ENCODE measurements at regions not wholly inside any gene's neighbourhood (a gene's known extent, or its start where the extent isn't known, plus 50 kb on each side); places are given as distances from the start of the nearest gene placed in this dataset.
A peak's percentile ranks its signal among the peaks of the same experiment; 100 is the strongest.
"Not testable (repeated sequence)": the region's sequence is repeated elsewhere in the genome, so short reads cannot be mapped to it uniquely, and the experiment has no call there.

DNA sequence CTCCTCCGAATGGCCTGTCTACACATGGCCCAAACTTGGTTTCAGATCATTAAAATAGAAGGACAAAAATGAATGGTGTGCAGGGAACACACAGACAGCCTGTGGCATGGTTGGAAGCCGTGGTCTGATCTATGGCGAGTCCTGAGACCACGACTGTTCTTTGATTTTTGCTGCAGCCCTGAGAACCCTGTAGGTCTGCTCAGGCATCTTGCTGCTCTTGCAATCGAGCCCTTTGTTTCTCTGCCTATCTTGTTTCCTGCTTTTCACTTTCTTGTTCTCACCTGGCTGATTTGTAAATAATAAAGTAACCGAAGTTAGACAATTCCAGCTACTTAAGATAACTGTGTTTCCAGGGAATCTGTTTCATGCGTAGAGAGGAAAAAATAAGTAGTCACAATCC lies 54.1 kb upstream of the NBPF9 start:
- DNase-seq, ATAC-seq: not testable (repeated sequence)

DNA sequence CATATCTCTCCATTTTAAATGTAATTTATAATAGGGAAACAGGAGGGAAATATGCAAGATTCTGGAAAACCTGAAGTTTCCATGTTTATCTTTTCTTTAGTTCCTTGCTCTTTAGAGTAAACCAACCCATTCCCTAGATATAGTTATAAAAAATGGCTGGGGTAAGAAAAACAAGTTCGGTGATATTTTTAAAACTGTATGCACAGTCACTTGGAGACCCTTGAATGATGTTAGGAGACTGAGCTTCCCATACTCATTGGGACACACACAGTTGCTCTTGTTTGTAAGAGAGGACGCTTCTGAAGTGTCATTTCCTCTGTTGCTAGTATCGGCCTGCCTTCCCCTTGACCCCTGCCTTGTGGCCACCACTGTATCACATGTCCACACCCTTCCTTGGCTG lies 55.0 kb upstream of the NBPF9 start:
- not testable (repeated sequence) for DNase-seq, ATAC-seq

DNA sequence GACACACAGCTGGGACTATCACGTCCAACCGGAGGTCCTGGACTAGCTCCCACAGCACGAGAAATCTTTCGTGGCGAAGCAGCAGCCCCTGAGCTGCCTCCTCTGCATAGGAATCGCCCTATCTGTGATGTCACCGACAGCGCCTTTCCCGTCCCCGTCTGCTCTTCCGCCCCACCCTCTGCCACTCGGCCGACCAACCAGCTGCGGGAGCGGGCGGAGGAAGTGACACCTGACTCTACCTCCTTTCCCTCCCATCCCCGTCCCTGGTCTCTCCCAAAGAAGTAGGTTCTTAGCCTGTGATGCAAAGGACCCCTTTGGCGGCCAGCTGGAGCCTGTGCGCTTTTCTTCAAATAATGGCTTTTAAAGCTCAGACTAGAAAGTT lies 59.7 kb upstream of the NBPF9 start:
- DNase-seq: not testable (repeated sequence)
- ATAC-seq: peak; percentile 86

DNA sequence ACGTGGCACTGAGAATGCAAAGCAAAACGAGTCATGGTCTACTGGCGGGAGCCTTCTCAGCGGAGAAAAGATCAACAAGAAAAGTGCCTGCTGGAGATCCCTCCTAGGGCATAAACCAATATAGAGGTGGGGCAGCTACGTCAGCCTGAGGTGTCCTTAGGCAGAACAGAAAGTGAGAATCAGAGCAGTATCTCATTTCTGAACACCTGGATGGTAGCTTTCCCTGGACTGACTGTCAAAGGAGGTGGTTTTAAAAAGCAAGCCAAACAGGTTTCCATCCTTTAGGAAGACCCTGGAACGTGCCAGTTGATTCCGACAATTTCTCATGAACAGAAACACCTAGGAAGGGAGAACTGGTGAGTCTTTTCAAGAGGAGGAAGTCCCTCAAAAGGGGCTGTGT lies 71.4 kb upstream of the NBPF9 start:
- not testable (repeated sequence) for DNase-seq, ATAC-seq

DNA sequence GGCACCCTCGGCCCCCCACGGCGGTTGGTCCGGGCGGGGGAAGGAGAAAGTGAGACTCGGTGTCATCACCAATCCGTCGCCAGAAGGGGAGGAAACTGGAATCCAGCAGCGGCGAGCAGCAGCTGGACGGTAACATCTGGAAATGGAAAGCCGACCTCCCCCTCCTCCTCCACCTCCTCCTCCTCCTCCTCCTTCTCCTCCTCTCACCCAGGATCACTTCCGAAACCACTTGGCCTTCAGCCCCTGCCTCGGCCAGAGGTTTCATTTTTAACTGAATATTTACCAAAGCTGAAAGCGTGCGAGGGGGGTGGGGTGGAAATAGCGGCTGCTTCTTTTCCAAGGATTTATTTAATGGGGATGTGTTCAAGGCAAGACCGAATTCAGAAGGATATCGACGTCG lies 72.5 kb upstream of the NBPF9 start:
- not testable (repeated sequence) for ATAC-seq, DNase-seq

DNA sequence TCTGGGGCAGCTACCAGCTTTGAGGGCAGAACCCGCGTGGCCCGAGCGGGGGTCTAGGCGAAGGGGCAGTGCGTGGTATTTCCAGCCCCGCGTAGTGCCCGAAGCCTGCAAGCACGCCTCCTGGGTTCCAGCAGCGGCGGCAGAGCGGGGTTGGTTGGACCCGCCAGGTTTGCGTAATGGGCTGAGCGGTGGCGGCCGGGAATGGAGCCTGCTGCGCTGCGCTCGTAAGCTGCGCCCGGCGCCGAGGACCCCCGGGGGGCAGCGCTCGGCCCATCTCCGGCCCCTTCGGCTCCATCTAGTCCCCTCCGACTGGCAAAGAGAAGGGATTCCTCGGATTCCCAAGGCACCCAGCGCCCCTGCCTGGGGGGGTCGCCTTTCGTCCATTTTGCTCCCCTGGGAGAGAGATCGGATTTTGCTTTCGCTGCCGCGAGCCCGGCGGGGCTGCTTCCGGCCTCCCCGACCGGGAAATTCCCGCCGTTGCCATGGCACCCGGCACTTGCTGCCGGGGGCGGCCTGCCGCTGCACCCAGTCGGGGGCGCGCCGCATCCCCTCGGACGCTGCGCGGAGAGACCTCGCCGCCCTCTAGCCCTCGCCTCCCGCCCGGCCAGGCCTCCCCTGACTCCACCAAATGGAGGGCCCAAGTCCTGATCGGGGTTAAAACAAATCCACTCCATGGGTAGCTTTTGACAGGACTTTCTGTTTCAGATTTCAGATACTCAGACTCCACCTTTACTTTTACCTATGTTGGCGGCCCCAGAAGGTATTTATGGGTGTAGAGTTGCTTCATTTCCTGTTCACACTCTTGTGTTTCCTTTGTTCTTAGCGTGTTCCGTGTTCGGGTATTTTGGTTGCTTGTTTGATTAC lies 73.3 kb upstream of the NBPF9 start:
- peak; percentile 67 for DNase-seq
- not testable (repeated sequence) for ATAC-seq

DNA sequence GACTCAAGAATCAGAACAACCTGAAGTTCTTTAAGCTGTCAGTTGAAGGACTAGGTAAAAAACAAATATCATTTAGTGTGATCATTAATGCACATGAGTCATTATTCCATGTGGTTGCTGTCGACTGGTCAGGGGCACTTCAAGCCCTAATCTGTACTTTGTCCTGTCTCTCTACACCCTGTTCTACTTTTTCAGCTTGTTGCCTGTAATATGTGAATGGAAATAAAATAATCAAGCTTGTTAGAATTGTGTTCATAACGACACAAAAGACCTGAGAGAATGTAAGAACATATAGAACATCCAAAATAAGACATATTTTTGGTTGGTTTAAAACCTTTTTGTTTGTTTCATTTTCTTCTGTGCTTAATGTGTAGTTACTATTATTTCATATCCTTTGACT lies 87.4 kb upstream of the NBPF9 start:
- not testable (repeated sequence) for DNase-seq, ATAC-seq

DNA sequence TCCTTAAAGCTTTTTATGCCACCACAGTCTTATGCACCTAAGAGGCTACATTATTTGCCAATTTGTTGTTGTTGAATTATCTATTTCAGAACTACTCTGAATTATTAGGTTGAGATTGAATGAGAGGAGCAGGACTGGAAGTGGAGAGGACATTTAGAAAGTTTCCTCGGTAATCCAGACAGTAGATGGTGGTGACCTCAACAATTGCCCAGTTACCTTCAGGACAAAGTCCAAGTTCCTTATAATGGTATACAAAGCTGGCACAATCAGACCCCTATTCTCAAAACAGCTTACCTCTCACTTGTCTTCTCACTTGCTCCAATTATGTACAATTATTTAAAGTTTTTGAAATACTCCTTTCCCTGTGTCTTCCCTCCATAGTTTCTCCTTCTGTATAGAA lies 93.3 kb upstream of the NBPF9 start:
- not testable (repeated sequence) for ATAC-seq, DNase-seq

DNA sequence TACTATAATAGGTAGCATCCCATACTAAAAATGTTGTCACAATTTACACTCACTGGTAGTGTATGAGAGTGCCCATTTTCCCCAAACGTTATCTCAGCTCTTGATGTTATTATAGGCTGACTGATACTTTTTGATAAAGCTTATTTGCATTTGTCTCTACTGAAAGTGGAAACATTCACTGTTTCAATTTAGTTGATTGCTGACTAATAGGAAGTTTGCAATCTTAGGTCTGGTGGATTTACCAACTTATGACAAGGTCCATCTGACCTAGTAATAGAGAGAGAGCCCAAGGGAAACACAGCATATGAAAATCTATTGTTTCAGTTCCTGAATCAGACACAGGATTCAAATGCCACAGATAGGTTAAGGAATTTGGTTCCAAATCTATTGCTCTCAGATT lies 97.2 kb upstream of the NBPF9 start:
- DNase-seq: not testable (repeated sequence)
- ATAC-seq: peak; percentile 40

DNA sequence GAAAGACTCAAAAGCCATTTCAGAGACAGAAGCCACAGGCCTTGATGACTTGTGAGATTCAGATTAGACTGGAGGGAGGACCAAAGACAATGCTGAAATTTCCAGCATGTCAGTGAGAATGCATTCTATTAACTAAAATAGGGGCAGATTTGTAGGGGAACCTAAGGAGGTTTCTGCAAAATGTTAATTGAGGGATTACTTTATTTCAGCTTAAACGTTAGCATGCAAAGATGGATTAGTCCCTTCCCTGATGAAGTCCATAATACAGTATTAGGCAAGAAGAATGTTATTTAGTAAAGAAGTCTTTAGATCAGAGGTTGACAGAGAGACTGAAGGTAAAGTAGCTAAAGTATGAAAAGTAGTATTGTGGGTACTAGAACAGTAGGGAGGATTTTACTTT lies 98.9 kb upstream of the NBPF9 start:
- not testable (repeated sequence) for ATAC-seq, DNase-seq

DNA sequence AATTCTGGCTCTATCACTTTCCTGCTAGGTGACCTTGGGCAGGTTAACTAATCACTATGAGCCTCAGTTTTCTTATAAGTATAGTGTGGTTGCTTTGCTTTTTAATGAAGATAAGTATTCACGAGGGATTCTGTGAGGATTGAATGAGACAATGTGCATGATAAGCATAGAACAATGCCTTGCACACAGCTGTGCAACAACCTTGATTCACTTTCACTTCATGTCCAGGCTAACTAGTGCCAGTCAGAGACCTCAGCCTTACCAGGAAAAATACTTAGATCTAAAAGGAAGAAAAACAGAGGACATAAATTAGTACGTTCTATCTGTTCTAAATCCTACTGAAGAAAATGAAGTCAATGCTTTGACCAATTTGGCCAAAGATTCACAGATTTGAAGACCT lies 101.0 kb upstream of the NBPF9 start:
- not testable (repeated sequence) for DNase-seq, ATAC-seq

DNA sequence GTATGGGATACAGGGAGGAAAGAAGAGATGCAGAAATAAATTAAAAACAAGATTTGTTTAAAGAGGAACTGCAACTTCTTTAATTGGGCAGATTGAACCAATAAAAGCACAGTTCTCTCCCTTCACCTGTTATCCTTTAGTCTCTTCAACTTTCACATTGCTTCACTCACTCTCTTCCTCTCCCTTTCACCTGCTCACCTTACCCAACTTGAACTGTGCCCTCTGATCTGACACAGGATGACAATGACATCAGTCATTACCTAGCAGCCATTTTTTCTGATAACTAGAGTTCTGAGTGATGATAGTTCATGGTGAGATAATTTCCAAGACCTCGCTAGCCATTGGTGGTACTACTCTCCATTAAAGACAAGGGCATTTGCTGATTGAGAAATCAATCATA lies 105.5 kb upstream of the NBPF9 start:
- DNase-seq, ATAC-seq: not testable (repeated sequence)

DNA sequence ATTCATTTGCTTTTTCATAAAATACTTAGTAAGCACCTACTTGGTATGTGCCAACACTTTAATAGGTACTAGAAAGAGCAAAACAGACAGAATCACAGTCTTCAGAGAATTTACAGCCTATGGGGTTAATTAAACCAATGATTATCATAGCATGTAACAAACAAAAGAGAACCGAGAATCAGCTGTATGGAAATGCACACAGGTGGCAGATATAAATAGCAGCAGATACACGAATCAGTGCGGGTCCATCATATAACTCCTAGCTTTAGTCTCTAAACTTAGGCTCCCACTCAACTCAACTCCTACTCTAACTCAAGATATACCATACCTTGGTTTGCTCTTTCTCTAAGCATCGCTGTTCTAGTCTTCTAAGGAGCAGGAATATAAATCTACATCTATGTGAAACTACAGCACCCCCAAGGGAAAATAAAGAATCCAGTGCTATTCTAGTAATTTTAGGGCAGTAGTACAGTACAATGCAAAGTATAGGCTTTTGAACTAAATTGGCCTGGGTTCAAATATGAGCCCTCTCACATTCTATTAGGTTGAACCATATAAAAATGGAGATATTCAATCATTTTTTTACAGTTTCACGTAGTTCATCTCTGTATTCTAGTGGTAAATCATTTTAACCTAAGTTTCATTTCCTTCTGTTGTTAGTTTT lies 108.5 kb upstream of the NBPF9 start:
- not testable (repeated sequence) for ATAC-seq, DNase-seq

DNA sequence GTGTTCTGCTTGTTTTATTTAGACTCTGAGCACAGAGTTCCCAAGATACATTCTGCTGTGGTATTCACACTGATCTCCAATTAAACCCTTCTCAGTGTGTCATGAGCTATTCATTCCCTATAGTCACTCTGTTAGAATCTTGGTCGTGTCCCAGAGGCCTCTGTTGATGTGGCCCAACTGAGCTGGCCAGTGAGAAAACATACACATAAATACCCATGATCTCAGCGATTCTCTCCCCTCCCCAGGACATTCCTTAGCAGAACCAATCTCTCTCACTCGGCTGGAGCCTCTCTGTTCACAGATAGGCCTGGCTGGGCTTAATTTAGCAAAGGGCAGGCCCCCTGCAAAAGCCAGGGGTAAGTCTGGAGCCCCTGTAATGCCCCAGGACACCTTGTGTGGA lies 109.6 kb upstream of the NBPF9 start:
- ATAC-seq, DNase-seq: not testable (repeated sequence)

DNA sequence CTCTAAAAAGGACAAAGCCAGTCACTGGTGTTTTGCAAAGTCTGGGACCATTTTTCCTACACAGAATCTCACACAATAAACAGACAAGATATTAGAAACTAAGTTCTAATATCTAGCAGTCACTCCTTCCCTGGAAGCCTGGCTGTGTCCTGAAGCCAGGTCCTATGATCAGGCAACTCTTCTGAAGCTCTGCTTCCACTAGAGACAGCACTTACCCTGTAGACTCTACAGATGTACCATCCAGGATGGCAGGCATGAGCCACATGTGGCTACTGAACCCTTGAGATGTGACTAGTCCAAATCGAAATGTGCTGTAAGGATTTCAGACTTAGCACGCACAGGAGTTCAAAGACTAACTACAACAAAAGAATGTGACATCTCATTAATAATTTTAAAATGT lies 110.3 kb upstream of the NBPF9 start:
- DNase-seq, ATAC-seq: not testable (repeated sequence)

DNA sequence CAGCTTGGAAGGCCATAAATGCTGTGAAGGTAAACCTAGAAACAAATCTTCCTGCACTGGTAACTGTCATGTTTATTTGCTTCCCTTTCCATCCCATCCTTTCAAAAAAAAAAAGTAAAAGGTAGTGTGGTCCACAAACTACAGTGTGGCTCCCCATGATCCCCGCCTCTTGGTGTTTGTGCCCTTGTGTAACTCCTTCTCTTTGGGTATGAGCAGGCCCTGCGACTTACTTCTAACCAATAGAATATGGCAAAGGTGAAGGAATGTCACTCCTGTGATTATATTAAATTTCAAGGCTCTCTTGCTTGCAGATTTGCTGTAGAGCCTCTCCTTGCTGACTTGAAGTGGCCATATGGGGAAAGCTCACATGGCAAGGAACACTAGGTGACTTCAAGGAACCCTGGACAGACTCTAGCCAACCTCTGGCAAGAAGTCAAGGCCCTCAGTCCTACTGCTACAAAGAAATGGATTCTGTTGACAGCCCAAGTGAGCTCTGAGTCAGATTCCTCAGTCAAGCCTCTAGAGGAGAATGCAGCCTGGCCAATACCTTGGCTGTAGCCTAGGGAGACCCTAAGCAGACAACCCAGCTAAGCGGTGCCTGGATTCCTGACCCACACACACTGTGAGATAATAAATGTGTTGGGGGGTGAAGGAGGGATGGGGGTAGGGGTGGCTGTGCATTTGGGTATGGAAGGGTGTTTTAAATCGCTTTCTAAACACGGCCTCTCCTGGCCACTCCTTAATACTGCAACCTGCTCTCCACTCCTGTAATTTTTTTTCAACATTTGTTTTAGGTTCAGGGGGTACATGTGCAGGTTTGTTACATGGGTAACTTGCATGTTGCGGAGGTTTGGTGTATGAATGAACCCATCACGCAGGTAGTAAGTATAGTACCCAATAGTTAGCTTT lies 115.0 kb upstream of the NBPF9 start:
- ATAC-seq, DNase-seq: not testable (repeated sequence)

DNA sequence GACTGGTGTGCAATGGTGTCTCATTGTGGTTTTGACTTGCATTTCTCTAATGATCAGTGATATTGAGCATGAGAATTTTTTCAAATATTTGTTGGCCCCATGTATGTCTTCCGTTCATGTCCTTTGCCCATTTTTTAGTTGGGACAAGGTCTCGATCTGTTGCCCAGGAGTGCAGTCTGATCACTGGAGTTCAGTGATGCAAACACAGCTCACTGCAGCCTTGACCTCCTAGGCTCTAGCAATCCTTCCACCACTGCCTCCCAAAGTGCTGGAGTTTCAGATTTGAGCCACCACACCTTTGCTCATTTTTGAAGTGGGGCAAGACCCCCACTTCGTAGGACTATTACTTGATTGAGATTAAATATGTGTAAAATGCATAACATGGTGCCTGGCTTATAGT lies 116.2 kb upstream of the NBPF9 start:
- ATAC-seq, DNase-seq: not testable (repeated sequence)

DNA sequence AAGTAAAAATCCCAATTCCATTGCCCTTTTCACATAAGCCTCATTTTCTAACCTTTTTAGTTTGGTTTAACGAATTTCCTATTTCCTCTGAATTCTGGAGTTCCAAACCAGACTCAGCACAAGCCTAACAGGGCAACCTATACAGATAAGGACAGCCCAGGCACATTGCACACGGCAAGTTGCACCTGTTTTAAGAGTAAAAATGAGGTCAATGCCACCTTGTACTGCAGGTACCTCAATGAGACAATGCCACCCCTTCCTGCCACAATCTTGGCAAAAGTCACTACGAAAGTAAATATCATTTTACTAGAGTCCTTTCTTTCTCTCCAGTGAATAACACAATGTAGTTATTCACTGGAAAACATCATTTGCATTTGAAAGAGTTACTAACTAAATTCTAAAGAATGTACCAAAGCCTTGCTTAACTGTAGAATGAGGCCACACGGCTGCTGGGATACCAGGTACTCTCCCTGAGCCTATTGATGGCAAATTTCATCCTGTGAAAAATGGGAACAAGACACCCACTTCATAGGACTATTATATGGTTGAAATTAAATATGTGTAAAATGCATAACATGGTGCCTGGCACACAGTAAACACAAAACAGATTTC lies 117.2 kb upstream of the NBPF9 start:
- not testable (repeated sequence) for ATAC-seq, DNase-seq

DNA sequence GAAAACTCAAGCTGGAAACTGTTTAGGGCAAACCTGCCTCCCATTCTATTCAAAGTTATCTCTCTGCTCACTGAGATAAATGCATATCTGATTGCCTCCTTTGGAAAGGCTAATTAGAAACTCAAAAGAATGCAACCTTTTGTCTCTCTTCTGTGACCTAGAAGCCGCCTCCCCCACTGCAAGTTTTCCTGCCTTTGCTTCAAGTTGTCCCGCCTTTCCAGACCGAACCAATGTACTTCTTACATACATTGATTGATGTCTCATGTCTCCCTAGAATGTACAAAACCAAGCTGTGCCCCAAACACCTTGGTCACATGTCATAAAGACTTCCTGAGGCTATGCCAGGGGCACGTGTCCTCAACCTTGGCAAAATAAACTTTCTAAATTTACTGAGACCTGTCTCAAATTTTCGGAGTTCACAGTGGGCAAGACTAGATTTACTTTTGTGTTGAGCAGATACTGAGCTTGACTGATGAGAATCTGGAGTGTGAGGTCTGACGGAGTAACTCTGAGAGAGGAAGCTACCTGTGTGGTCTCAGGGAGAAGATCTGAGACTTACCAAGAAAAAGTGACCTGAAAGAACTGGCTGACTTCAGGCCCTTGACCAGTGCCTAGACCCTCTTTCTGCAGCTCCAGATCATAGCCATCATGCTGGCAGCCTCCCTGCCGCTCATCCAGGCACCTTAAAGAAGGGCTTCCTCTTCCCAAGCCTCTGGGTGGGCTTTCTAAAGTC lies 124.7 kb upstream of the NBPF9 start:
- not testable (repeated sequence) for DNase-seq, ATAC-seq

DNA sequence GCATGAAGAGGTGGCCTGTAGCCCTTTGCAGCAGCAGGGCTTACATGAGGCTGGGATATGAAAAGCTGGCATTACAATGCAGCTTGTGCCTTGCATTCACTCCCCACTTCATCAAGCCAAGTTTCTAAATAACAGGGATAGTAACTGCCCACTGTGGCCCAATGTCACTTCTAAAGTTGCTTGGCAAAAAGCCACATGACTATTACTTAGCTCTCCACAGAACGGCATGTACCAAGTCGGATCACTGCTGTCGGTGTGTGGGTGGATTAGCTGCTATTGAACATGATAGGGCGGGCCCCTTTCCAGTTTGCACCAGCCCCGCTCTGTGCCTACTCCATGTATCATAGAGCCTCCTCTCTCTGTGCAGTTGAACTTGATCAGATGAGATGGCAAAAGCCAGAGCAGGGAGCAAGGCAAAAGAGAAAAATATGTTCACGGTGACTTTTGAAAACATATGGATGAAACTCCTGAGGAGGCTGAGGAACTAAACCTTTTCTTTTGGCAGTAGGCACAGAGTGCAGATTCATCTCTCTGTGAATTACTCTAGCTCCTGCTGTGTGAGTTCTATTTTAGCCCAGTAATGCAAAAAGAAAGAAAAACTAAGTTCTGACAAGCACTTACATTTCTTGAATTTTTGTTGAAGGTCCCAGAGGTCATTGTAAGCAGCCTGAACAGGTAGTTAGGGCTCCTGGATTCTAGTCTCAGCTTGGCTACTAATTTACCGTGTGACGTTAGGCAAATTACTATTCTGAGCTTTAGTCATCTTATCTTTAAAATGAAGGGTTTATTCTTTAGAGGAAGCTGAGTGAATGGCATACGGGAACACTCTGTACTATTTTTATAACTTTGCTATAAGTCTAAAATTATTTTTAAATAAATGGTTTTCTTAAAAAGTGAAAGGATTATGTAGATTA lies 125.6 kb upstream of the NBPF9 start:
- peak; percentile 99 for ATAC-seq
- not testable (repeated sequence) for DNase-seq

All from stimulated activated naive CD8-positive, alpha-beta T cell treated with anti-CD3 and anti-CD28 coated beads, Interleukin-15, Interleukin-2, amounts not matched to agents 100 U/mL and 50 U/mL, for 24 hours (primary cell).